GM23338 (cell line): ENCODE measurements at regions not wholly inside any gene's neighbourhood (a gene's known extent, or its start where the extent isn't known, plus 50 kb on each side); places are given as distances from the start of the nearest gene placed in this dataset.

Source experiments
- ATAC-seq: fragments of 200-7000 bp; cut with Tn5 transposase; 3 replicates; pipeline ENCODE4 v1.9.1; 2020
- DNase-seq: peaks from one replicate; pipeline ENCODE4 v3.0.0-alpha.2; 2015; ENCODE audit warnings: low spot score
- H2AFZ ChIP-seq: fragments of 200-600 bp; sonication (generic); 2 replicates; pipeline ENCODE4 v1.8.0; 2016; ENCODE audit warnings: antibody characterized with exemption, mild to moderate bottlenecking, moderate library complexity
- H3F3A ChIP-seq: fragments of 200-600 bp; sonication (generic); replicated peaks from 2 replicates; pipeline ENCODE4 v1.8.0; 2017; ENCODE audit warnings: antibody characterized with exemption, mixed run types, low read depth
- H3K27ac ChIP-seq: fragments of 200-600 bp; sonication (generic); 2 replicates; pipeline ENCODE4 v1.6.1; 2016; ENCODE audit warnings: low read depth
- H3K27me3 ChIP-seq: fragments of 200-600 bp; sonication (generic); 2 replicates; pipeline ENCODE4 v1.8.0; 2016; ENCODE audit warnings: mild to moderate bottlenecking, mixed run types, moderate library complexity; ENCODE audit not compliant: insufficient read depth
- H3K36me3 ChIP-seq: fragments of 200-600 bp; sonication (generic); 2 replicates; pipeline ENCODE4 v1.8.0; 2016; ENCODE audit warnings: mild to moderate bottlenecking; ENCODE audit not compliant: insufficient read depth
- H3K4me1 ChIP-seq: fragments of 200-600 bp; sonication (generic); 2 replicates; pipeline ENCODE4 v1.8.0; 2016; ENCODE audit warnings: mild to moderate bottlenecking, moderate library complexity; ENCODE audit not compliant: insufficient read depth
- H3K4me2 ChIP-seq: fragments of 200-600 bp; sonication (generic); 2 replicates; pipeline ENCODE4 v1.7.1; 2017; ENCODE audit warnings: mixed run types
- H3K4me3 ChIP-seq: fragments of 200-600 bp; sonication (generic); 2 replicates; pipeline ENCODE4 v1.6.1; 2016; ENCODE audit warnings: mixed run types
- H3K79me2 ChIP-seq: fragments of 200-600 bp; sonication (generic); replicated peaks from 2 replicates; pipeline ENCODE4 v1.8.0; 2017; ENCODE audit warnings: mild to moderate bottlenecking; ENCODE audit not compliant: insufficient read depth
- H3K9me2 ChIP-seq: fragments of 200-600 bp; sonication (generic); 2 replicates; pipeline ENCODE4 v1.8.0; 2017; ENCODE audit not compliant: insufficient read depth
- H4K20me1 ChIP-seq: fragments of 200-600 bp; sonication (generic); replicated peaks from 2 replicates; pipeline ENCODE4 v1.8.0; 2017; ENCODE audit warnings: mild to moderate bottlenecking; ENCODE audit not compliant: insufficient read depth
- H3K27ac Mint-ChIP-seq: 2 replicates; pipeline ENCODE4 v1.8.0; 2020; ENCODE audit warnings: inconsistent platforms, mild to moderate bottlenecking, moderate library complexity, mixed read lengths
- H3K27me3 Mint-ChIP-seq: 3 replicates; pipeline ENCODE4 v1.8.0; 2022; ENCODE audit warnings: low read depth, mild to moderate bottlenecking, moderate library complexity, mixed read lengths, inconsistent platforms; ENCODE audit not compliant: insufficient read depth, poor library complexity
- H3K36me3 Mint-ChIP-seq: 3 replicates; pipeline ENCODE4 v1.8.0; 2021; ENCODE audit warnings: low read depth, mild to moderate bottlenecking, inconsistent platforms, moderate library complexity, mixed read lengths
- H3K4me1 Mint-ChIP-seq: 3 replicates; pipeline ENCODE4 v1.8.0; 2020; ENCODE audit warnings: mild to moderate bottlenecking, inconsistent platforms, mixed read lengths
- H3K4me3 Mint-ChIP-seq: 3 replicates; pipeline ENCODE4 v1.8.0; 2021; ENCODE audit warnings: moderate library complexity, mild to moderate bottlenecking, inconsistent platforms, mixed read lengths
- H3K9me3 Mint-ChIP-seq: 3 replicates; pipeline ENCODE4 v1.8.0; 2020; ENCODE audit warnings: moderate library complexity, mild to moderate bottlenecking, inconsistent platforms, mixed read lengths
- JUNB ChIP-seq: IDR thresholded peaks from one replicate; pipeline ENCODE4 v1.6.1; 2016; ENCODE audit warnings: antibody characterized with exemption; ENCODE audit not compliant: unreplicated experiment
- STAT1 ChIP-seq: IDR thresholded peaks from one replicate; pipeline ENCODE4 v1.6.1; 2016; ENCODE audit warnings: antibody characterized with exemption; ENCODE audit not compliant: unreplicated experiment
- ZNF114 ChIP-seq: fragments of 250-450 bp; sonication (Bioruptor Pico); IDR thresholded peaks from 2 replicates; pipeline ENCODE4 v1.5.0; 2020; ENCODE audit warnings: mild to moderate bottlenecking, moderate library complexity
- ZNF331 ChIP-seq: fragments of 250-450 bp; sonication (Bioruptor Pico); IDR thresholded peaks from 2 replicates; pipeline ENCODE4 v1.5.0; 2020; ENCODE audit warnings: low read depth, mild to moderate bottlenecking, moderate library complexity
- TF ChIP-seq, protein P1 (sequence below): fragments of 250-450 bp; sonication (Bioruptor Pico); IDR thresholded peaks from 2 replicates; pipeline ENCODE4 v1.5.0; 2020; ENCODE audit warnings: mild to moderate bottlenecking, moderate library complexity
- TF ChIP-seq, protein P2 (sequence below): IDR thresholded peaks from 2 replicates; pipeline ENCODE4 v1.6.1; 2016; ENCODE audit warnings: antibody characterized with exemption

DNA sequence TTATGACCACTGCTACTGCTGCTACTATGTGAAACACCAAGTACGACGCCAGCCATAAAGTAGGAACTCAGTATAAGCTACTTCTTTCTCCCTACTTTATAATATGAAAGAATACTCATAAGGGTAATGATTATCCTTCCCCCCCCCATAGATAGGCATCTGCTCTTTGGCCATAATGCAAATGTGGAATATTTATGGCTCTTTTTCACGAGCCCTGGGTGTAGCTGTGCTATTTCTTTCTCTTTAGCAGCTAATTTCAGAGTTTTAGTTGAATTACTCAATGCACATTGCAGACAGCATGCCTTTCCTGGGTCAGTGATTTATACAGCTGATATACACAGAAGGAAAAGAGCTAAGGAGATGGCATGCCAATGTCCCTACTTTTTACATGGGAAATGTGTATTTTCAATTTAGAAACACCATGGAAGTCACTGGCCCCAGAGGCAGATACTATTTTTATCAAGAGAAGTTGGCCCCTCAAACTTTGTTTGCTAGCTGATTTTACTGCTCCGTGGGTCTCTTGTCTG is 234.1 kb upstream of the KIAA1217 start:
- peaks cover 20% of the 10 kb centered on the region for H3K4me1 Mint-ChIP-seq
- Histone ChIP-seq H3K27me3 (no peaks in the 10 kb centered on the region), H4K20me1 (no peaks in the 10 kb centered on the region), H3K4me2 (no peak overlapping the region), H3K9me2 (peaks cover 15% of the 10 kb centered on the region), H3K36me3 (no peaks in the 10 kb centered on the region), H3K79me2 (no peaks in the 10 kb centered on the region), H3F3A (no peaks in the 10 kb centered on the region), H3K4me3 (no peak overlapping the region), H3K4me1 (peaks cover 11% of the 10 kb centered on the region; the same call in 1 of the 2 replicates), H3K27ac (no peak overlapping the region), H2AFZ (peak overlapping the region; percentile 5; the same call in 1 of the 2 replicates)
- no peak for DNase-seq
- H3K36me3 Mint-ChIP-seq, result no peaks in the 10 kb centered on the region; the same call in 2 of the 3 replicates
- H3K4me3 Mint-ChIP-seq, result no peak overlapping the region
- H3K27me3 Mint-ChIP-seq, result peaks cover 6% of the 10 kb centered on the region
- no peaks in the 10 kb centered on the region for H3K9me3 Mint-ChIP-seq
- TF ChIP-seq, protein P1, sequence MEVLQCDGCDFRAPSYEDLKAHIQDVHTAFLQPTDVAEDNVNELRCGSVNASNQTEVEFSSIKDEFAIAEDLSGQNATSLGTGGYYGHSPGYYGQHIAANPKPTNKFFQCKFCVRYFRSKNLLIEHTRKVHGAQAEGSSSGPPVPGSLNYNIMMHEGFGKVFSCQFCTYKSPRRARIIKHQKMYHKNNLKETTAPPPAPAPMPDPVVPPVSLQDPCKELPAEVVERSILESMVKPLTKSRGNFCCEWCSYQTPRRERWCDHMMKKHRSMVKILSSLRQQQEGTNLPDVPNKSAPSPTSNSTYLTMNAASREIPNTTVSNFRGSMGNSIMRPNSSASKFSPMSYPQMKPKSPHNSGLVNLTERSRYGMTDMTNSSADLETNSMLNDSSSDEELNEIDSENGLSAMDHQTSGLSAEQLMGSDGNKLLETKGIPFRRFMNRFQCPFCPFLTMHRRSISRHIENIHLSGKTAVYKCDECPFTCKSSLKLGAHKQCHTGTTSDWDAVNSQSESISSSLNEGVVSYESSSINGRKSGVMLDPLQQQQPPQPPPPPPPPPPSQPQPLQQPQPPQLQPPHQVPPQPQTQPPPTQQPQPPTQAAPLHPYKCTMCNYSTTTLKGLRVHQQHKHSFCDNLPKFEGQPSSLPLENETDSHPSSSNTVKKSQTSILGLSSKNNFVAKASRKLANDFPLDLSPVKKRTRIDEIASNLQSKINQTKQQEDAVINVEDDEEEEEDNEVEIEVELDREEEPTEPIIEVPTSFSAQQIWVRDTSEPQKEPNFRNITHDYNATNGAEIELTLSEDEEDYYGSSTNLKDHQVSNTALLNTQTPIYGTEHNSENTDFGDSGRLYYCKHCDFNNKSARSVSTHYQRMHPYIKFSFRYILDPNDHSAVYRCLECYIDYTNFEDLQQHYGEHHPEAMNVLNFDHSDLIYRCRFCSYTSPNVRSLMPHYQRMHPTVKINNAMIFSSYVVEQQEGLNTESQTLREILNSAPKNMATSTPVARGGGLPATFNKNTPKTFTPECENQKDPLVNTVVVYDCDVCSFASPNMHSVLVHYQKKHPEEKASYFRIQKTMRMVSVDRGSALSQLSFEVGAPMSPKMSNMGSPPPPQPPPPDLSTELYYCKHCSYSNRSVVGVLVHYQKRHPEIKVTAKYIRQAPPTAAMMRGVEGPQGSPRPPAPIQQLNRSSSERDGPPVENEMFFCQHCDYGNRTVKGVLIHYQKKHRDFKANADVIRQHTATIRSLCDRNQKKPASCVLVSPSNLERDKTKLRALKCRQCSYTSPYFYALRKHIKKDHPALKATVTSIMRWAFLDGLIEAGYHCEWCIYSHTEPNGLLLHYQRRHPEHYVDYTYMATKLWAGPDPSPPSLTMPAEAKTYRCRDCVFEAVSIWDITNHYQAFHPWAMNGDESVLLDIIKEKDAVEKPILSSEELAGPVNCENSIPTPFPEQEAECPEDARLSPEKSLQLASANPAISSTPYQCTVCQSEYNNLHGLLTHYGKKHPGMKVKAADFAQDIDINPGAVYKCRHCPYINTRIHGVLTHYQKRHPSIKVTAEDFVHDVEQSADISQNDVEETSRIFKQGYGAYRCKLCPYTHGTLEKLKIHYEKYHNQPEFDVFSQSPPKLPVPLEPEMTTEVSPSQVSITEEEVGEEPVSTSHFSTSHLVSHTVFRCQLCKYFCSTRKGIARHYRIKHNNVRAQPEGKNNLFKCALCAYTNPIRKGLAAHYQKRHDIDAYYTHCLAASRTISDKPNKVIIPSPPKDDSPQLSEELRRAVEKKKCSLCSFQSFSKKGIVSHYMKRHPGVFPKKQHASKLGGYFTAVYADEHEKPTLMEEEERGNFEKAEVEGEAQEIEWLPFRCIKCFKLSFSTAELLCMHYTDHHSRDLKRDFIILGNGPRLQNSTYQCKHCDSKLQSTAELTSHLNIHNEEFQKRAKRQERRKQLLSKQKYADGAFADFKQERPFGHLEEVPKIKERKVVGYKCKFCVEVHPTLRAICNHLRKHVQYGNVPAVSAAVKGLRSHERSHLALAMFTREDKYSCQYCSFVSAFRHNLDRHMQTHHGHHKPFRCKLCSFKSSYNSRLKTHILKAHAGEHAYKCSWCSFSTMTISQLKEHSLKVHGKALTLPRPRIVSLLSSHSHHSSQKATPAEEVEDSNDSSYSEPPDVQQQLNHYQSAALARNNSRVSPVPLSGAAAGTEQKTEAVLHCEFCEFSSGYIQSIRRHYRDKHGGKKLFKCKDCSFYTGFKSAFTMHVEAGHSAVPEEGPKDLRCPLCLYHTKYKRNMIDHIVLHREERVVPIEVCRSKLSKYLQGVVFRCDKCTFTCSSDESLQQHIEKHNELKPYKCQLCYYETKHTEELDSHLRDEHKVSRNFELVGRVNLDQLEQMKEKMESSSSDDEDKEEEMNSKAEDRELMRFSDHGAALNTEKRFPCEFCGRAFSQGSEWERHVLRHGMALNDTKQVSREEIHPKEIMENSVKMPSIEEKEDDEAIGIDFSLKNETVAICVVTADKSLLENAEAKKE, result no peak
- TF ChIP-seq JUNB (no peak), ZNF114 (CRISPR knock-in tag) (no peak), STAT1 (no peak)
- no peak overlapping the region for H3K27ac Mint-ChIP-seq
- ATAC-seq, result no peak

DNA sequence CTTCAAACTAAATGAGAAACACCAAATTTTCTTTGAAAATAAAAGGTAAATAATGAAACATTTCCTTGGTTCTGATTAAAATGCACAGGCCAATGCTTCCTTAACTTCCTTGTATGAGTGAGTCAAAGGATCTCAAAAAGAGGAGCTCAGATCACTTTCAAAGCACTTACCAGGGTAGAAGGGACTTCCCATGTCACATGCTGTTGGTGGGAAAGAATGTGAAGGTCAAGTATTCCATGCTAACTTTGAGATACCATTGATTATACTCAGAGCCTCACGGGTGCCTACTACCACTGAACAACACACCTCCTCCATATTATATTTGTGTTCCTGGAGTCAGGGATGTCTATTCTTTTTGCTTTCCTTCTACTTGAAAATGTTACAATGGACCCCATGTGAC is 233.5 kb upstream of the KIAA1217 start:
- Mint-ChIP-seq H3K4me3 (no peak overlapping the region), H3K27ac (no peak overlapping the region), H3K36me3 (no peaks in the 10 kb centered on the region; the same call in 2 of the 3 replicates), H3K9me3 (no peaks in the 10 kb centered on the region), H3K27me3 (peaks cover 7% of the 10 kb centered on the region), H3K4me1 (peaks cover 23% of the 10 kb centered on the region)
- H3K79me2 ChIP-seq, result no peaks in the 10 kb centered on the region
- no peaks in the 10 kb centered on the region for H4K20me1 ChIP-seq
- no peaks in the 10 kb centered on the region for H3F3A ChIP-seq
- DNase-seq (no peak), ATAC-seq (no peak)
- peak overlapping the region; percentile 5; the same call in 1 of the 2 replicates for H2AFZ ChIP-seq
- H3K36me3 ChIP-seq, result no peaks in the 10 kb centered on the region
- H3K4me1 ChIP-seq, result peaks cover 11% of the 10 kb centered on the region; the same call in 1 of the 2 replicates
- no peak overlapping the region for H3K4me3 ChIP-seq
- no peak overlapping the region for H3K27ac ChIP-seq
- H3K4me2 ChIP-seq, result no peak overlapping the region
- H3K27me3 ChIP-seq, result no peaks in the 10 kb centered on the region
- peaks cover 11% of the 10 kb centered on the region for H3K9me2 ChIP-seq
- TF ChIP-seq ZNF331 (CRISPR knock-in tag), result no peak
- no peak for TF ChIP-seq STAT1
- no peak for TF ChIP-seq JUNB
- TF ChIP-seq, protein P2, sequence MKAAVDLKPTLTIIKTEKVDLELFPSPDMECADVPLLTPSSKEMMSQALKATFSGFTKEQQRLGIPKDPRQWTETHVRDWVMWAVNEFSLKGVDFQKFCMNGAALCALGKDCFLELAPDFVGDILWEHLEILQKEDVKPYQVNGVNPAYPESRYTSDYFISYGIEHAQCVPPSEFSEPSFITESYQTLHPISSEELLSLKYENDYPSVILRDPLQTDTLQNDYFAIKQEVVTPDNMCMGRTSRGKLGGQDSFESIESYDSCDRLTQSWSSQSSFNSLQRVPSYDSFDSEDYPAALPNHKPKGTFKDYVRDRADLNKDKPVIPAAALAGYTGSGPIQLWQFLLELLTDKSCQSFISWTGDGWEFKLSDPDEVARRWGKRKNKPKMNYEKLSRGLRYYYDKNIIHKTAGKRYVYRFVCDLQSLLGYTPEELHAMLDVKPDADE, result no peak
- TF ChIP-seq ZNF114 (CRISPR knock-in tag), result no peak
